T-helper 17 cell (primary cell): ENCODE measurements at regions not wholly inside any gene's neighbourhood (a gene's known extent, or its start where the extent isn't known, plus 50 kb on each side); places are given as distances from the start of the nearest gene placed in this dataset.

Source experiments
- ATAC-seq: fragments of 150-1000 bp; cut with Tn5 transposase; 2 replicates; pipeline ENCODE4 v1.10.0; 2021; ENCODE audit warnings: mild to moderate bottlenecking, moderate library complexity
- DNase-seq, 3 donors: peaks; one replicate each; pipeline versions ENCODE4 v3.0.0 to v3.0.0-alpha.2; 2020 to 2021
- H3K9me3 ChIP-seq: one replicate; pipeline ENCODE4 v1.7.0; 2013; ENCODE audit warnings: low read length, mild to moderate bottlenecking; ENCODE audit not compliant: control insufficient read depth, poor library complexity, severe bottlenecking
- H3K27ac Mint-ChIP-seq: one replicate; pipeline ENCODE4 v1.8.0; 2022; ENCODE audit warnings: mild to moderate bottlenecking, moderate library complexity, mixed read lengths
- H3K27me3 Mint-ChIP-seq: one replicate; pipeline ENCODE4 v1.8.0; 2022; ENCODE audit warnings: mixed read lengths
- H3K36me3 Mint-ChIP-seq: one replicate; pipeline ENCODE4 v1.8.0; 2022; ENCODE audit warnings: low read depth, mixed read lengths
- H3K4me1 Mint-ChIP-seq: one replicate; pipeline ENCODE4 v1.8.0; 2022; ENCODE audit warnings: mild to moderate bottlenecking, mixed read lengths
- H3K4me3 Mint-ChIP-seq: one replicate; pipeline ENCODE4 v1.8.0; 2022; ENCODE audit warnings: mild to moderate bottlenecking, moderate library complexity, mixed read lengths

- no peak overlapping the region for H3K27ac Mint-ChIP-seq
- DNase-seq (no peak), ATAC-seq (no peak)
- no peaks in the 10 kb centered on the region for H3K4me1 Mint-ChIP-seq
- no peaks in the 10 kb centered on the region for H3K36me3 Mint-ChIP-seq
- H3K9me3 ChIP-seq, result no peaks in the 10 kb centered on the region
- H3K27me3 Mint-ChIP-seq, result peaks cover 6% of the 10 kb centered on the region
- no peak overlapping the region for H3K4me3 Mint-ChIP-seq
Measured at GRCh38 chr9:7376833-7377232, 422.7 kb downstream of the DMAC1 start.

GRCh38 chr9:7376213-7376612 is 423.4 kb downstream of the DMAC1 start:
- DNase-seq (no peak), ATAC-seq (no peak)
- Mint-ChIP-seq H3K4me3 (no peak overlapping the region), H3K27ac (no peak overlapping the region), H3K4me1 (no peaks in the 10 kb centered on the region), H3K36me3 (no peaks in the 10 kb centered on the region), H3K27me3 (peaks cover 5% of the 10 kb centered on the region)
- no peaks in the 10 kb centered on the region for H3K9me3 ChIP-seq

GRCh38 chr9:7375013-7375511 is 424.5 kb downstream of the DMAC1 start:
- no peak overlapping the region for H3K27ac Mint-ChIP-seq
- ATAC-seq (no peak), DNase-seq (no peak)
- no peak overlapping the region for H3K4me3 Mint-ChIP-seq
- H3K4me1 Mint-ChIP-seq, result no peaks in the 10 kb centered on the region
- no peaks in the 10 kb centered on the region for H3K36me3 Mint-ChIP-seq
- peaks cover 5% of the 10 kb centered on the region for H3K27me3 Mint-ChIP-seq
- H3K9me3 ChIP-seq, result no peaks in the 10 kb centered on the region

- no peaks in the 10 kb centered on the region for H3K36me3 Mint-ChIP-seq
- DNase-seq (no peak), ATAC-seq (no peak)
- no peak overlapping the region for H3K4me3 Mint-ChIP-seq
- no peaks in the 10 kb centered on the region for H3K9me3 ChIP-seq
- no peak overlapping the region for H3K27ac Mint-ChIP-seq
- H3K27me3 Mint-ChIP-seq, result no peaks in the 10 kb centered on the region
- H3K4me1 Mint-ChIP-seq, result no peaks in the 10 kb centered on the region
Measured at GRCh38 chr9:7370988-7371387, 428.6 kb downstream of the DMAC1 start.

- no peak overlapping the region for H3K4me3 Mint-ChIP-seq
Measured at GRCh38 chr9:7370381-7370780, 429.2 kb downstream of the DMAC1 start.

GRCh38 chr9:7369384-7369821 is 430.2 kb downstream of the DMAC1 start:
- H3K36me3 Mint-ChIP-seq, result no peaks in the 10 kb centered on the region
- no peak overlapping the region for H3K27ac Mint-ChIP-seq
- no peak for ATAC-seq
- no peaks in the 10 kb centered on the region for H3K9me3 ChIP-seq
- no peaks in the 10 kb centered on the region for H3K4me1 Mint-ChIP-seq
- no peak for DNase-seq
- no peak overlapping the region for H3K4me3 Mint-ChIP-seq
- H3K27me3 Mint-ChIP-seq, result no peaks in the 10 kb centered on the region

More at GRCh38 chr9:7370381-7370780, 429.2 kb downstream of the DMAC1 start:
- Mint-ChIP-seq H3K27me3 (no peaks in the 10 kb centered on the region), H3K27ac (no peak overlapping the region), H3K36me3 (no peaks in the 10 kb centered on the region), H3K4me1 (no peaks in the 10 kb centered on the region)
- no peak for ATAC-seq
- H3K9me3 ChIP-seq, result no peaks in the 10 kb centered on the region
- DNase-seq, result no peak

GRCh38 chr9:7368410-7369292 is 430.9 kb downstream of the DMAC1 start:
- no peaks in the 10 kb centered on the region for H3K27me3 Mint-ChIP-seq
- H3K4me3 Mint-ChIP-seq, result no peak overlapping the region
- H3K4me1 Mint-ChIP-seq, result peaks cover 2% of the 10 kb centered on the region
- H3K9me3 ChIP-seq, result no peaks in the 10 kb centered on the region
- ATAC-seq, result no peak
- no peak for DNase-seq
- H3K27ac Mint-ChIP-seq, result no peak overlapping the region
- H3K36me3 Mint-ChIP-seq, result no peaks in the 10 kb centered on the region

GRCh38 chr9:7367726-7368125 is 431.9 kb downstream of the DMAC1 start:
- ATAC-seq, result no peak
- peaks cover under 1% of the 10 kb centered on the region for H3K27me3 Mint-ChIP-seq
- H3K36me3 Mint-ChIP-seq, result no peaks in the 10 kb centered on the region
- no peak overlapping the region for H3K27ac Mint-ChIP-seq
- no peak for DNase-seq
- H3K4me1 Mint-ChIP-seq, result peaks cover 2% of the 10 kb centered on the region
- H3K4me3 Mint-ChIP-seq, result no peak overlapping the region
- no peaks in the 10 kb centered on the region for H3K9me3 ChIP-seq

- no peak for ATAC-seq
- Mint-ChIP-seq H3K4me1 (peaks cover 2% of the 10 kb centered on the region), H3K27ac (no peak overlapping the region), H3K36me3 (no peaks in the 10 kb centered on the region), H3K27me3 (peaks cover 5% of the 10 kb centered on the region), H3K4me3 (no peak overlapping the region)
- no peak for DNase-seq
- H3K9me3 ChIP-seq, result no peaks in the 10 kb centered on the region
Measured at GRCh38 chr9:7366121-7366520, 433.5 kb downstream of the DMAC1 start.

GRCh38 chr9:7363777-7364477 is 435.7 kb downstream of the DMAC1 start:
- ATAC-seq (no peak), DNase-seq (no peak)
- Mint-ChIP-seq H3K4me3 (no peak overlapping the region), H3K27ac (no peak overlapping the region), H3K27me3 (peaks cover 20% of the 10 kb centered on the region), H3K36me3 (no peaks in the 10 kb centered on the region), H3K4me1 (peaks cover 2% of the 10 kb centered on the region)
- no peaks in the 10 kb centered on the region for H3K9me3 ChIP-seq

GRCh38 chr9:7360513-7360912 is 439.1 kb downstream of the DMAC1 start:
- ATAC-seq (no peak), DNase-seq (no peak)
- H3K9me3 ChIP-seq, result no peaks in the 10 kb centered on the region
- Mint-ChIP-seq H3K36me3 (no peaks in the 10 kb centered on the region), H3K4me1 (peaks cover 2% of the 10 kb centered on the region), H3K27me3 (peaks cover 46% of the 10 kb centered on the region), H3K27ac (no peak overlapping the region), H3K4me3 (no peak overlapping the region)

GRCh38 chr9:7358876-7359275 is 440.7 kb downstream of the DMAC1 start:
- H3K4me1 Mint-ChIP-seq, result no peaks in the 10 kb centered on the region
- H3K27me3 Mint-ChIP-seq, result peaks cover 46% of the 10 kb centered on the region
- DNase-seq, result no peak
- no peak overlapping the region for H3K4me3 Mint-ChIP-seq
- ATAC-seq, result no peak
- H3K9me3 ChIP-seq, result no peaks in the 10 kb centered on the region
- no peaks in the 10 kb centered on the region for H3K36me3 Mint-ChIP-seq
- no peak overlapping the region for H3K27ac Mint-ChIP-seq

- no peak for DNase-seq
- Mint-ChIP-seq H3K36me3 (no peaks in the 10 kb centered on the region), H3K27me3 (peaks cover 38% of the 10 kb centered on the region), H3K4me3 (no peak overlapping the region), H3K4me1 (no peaks in the 10 kb centered on the region), H3K27ac (no peak overlapping the region)
- ATAC-seq, result no peak
- no peaks in the 10 kb centered on the region for H3K9me3 ChIP-seq
Measured at GRCh38 chr9:7354704-7355103, 444.9 kb downstream of the DMAC1 start.
